Panc1 (cell line): ENCODE measurements at regions not wholly inside any gene's neighbourhood (a gene's known extent, or its start where the extent isn't known, plus 50 kb on each side); places are given as distances from the start of the nearest gene placed in this dataset.

Experiments
- ATAC-seq: fragments of 200-7000 bp; cut with Tn5 transposase; 2 replicates; pipeline ENCODE4 v1.9.1; 2020; ENCODE audit warnings: mild to moderate bottlenecking, moderate library complexity
- BruUV-seq: library from RNA; stranded (reverse); fragments of 400-500 nt; replicated peaks from 2 replicates; lab custom pipeline; 2021; lab: Mats Ljungman, UMichigan
- CTCF ChIA-PET: fragments of 300-600 bp; sonication (Branson Sonifier 250); formaldehyde crosslinking; loops from one replicate; lab custom pipeline; 2022; ENCODE audit warnings: antibody characterized with exemption; lab: Charles Lee
- POLR2A ChIA-PET: fragments of 300-600 bp; sonication (Branson Sonifier 250); formaldehyde crosslinking; loops from one replicate; lab custom pipeline; 2022; ENCODE audit warnings: antibody characterized with exemption; lab: Charles Lee
- DNase-seq: peaks from one replicate; pipeline ENCODE4 v3.0.0-alpha.2; 2010; ENCODE audit warnings: low read depth, low spot score
- H3K27ac ChIP-seq: 2 replicates; pipeline ENCODE4 v1.5.1; 2011; ENCODE audit warnings: mild to moderate bottlenecking, low read length, inconsistent platforms
- H3K27me3 ChIP-seq: fragments of 200-500 bp; sonication (Bioruptor generic); 2 replicates; pipeline ENCODE4 v1.6.0; 2014; ENCODE audit warnings: low read length, inconsistent platforms; ENCODE audit not compliant: control insufficient read depth, insufficient read depth
- H3K36me3 ChIP-seq: fragments of 200-500 bp; sonication (Bioruptor generic); 2 replicates; pipeline ENCODE4 v1.5.1; 2014; ENCODE audit warnings: inconsistent platforms, mild to moderate bottlenecking, low read length, moderate library complexity; ENCODE audit not compliant: control insufficient read depth, insufficient read depth
- H3K4me1 ChIP-seq: 2 replicates; pipeline ENCODE4 v1.5.1; 2011; ENCODE audit warnings: inconsistent platforms, mild to moderate bottlenecking, low read length, moderate library complexity; ENCODE audit not compliant: control insufficient read depth, insufficient read depth
- H3K4me3 ChIP-seq, 2 experiments: 2 replicates each; pipeline ENCODE4 v1.5.1; 2011 to 2012; ENCODE audit warnings: low read depth in 2 of 2, low read length in 2 of 2, mild to moderate bottlenecking in 2 of 2, inconsistent platforms in 1 of 2, moderate library complexity in 1 of 2
- H3K9me3 ChIP-seq: fragments of 200-500 bp; sonication (Bioruptor generic); 2 replicates; pipeline ENCODE4 v1.5.1; 2014; ENCODE audit warnings: low read depth, mild to moderate bottlenecking, inconsistent platforms, low read length, moderate library complexity; ENCODE audit not compliant: control insufficient read depth, insufficient read depth
- CTCF ChIP-seq: fragments of 450-650 bp; IDR thresholded peaks from 2 replicates; pipeline ENCODE4 v1.5.1; 2017; ENCODE audit warnings: mild to moderate bottlenecking
- POLR2AphosphoS5 ChIP-seq: IDR thresholded peaks from 2 replicates; pipeline ENCODE4 v1.6.1; 2012; ENCODE audit warnings: mild to moderate bottlenecking, low read depth, low read length, moderate library complexity
- SIN3A ChIP-seq: IDR thresholded peaks from 2 replicates; pipeline ENCODE4 v1.6.1; 2012; ENCODE audit warnings: low read depth, mild to moderate bottlenecking, low read length, moderate library complexity, borderline replicate concordance; ENCODE audit not compliant: insufficient read depth
- TCF7L2 ChIP-seq: IDR thresholded peaks from 2 replicates; pipeline ENCODE4 v1.6.1; 2011; ENCODE audit warnings: mild to moderate bottlenecking, low read depth, low read length, inconsistent platforms
- in situ Hi-C: cut with HindIII; loops from 2 replicates; pipeline ENCODE4 v1.10.0; 2016; ENCODE audit warnings: low sequenced_read_pairs, low pct_unique_long_range_greater_than_20kb
- intact Hi-C: fragments of 100-400 bp; cut with micrococcal nuclease; formaldehyde crosslinking; loops from one replicate; pipeline ENCODE4 v1.10.0; 2022; ENCODE audit not compliant: unreplicated experiment
- TF ChIP-seq, protein P1 (sequence below), 2 experiments: IDR thresholded peaks; 2 replicates each; pipeline ENCODE4 v1.6.1; 2011 to 2012; ENCODE audit warnings: low read depth in 2 of 2, control low read depth in 1 of 2, low read length in 1 of 2, mild to moderate bottlenecking in 1 of 2, moderate library complexity in 1 of 2; ENCODE audit not compliant: insufficient read depth in 1 of 2

- ChIA-PET CTCF (no interaction called here), POLR2A (no interaction called here)
- ATAC-seq (no peak), DNase-seq (no peak)
- intact Hi-C loops, result no loop called here
- TF ChIP-seq CTCF (no peak), POLR2AphosphoS5 (no peak), SIN3A (no peak), TCF7L2 (no peak)
- TF ChIP-seq, protein P1, sequence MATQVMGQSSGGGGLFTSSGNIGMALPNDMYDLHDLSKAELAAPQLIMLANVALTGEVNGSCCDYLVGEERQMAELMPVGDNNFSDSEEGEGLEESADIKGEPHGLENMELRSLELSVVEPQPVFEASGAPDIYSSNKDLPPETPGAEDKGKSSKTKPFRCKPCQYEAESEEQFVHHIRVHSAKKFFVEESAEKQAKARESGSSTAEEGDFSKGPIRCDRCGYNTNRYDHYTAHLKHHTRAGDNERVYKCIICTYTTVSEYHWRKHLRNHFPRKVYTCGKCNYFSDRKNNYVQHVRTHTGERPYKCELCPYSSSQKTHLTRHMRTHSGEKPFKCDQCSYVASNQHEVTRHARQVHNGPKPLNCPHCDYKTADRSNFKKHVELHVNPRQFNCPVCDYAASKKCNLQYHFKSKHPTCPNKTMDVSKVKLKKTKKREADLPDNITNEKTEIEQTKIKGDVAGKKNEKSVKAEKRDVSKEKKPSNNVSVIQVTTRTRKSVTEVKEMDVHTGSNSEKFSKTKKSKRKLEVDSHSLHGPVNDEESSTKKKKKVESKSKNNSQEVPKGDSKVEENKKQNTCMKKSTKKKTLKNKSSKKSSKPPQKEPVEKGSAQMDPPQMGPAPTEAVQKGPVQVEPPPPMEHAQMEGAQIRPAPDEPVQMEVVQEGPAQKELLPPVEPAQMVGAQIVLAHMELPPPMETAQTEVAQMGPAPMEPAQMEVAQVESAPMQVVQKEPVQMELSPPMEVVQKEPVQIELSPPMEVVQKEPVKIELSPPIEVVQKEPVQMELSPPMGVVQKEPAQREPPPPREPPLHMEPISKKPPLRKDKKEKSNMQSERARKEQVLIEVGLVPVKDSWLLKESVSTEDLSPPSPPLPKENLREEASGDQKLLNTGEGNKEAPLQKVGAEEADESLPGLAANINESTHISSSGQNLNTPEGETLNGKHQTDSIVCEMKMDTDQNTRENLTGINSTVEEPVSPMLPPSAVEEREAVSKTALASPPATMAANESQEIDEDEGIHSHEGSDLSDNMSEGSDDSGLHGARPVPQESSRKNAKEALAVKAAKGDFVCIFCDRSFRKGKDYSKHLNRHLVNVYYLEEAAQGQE (IDR thresholded peaks at IDR 0.05; ENCODE audit: insufficient read depth in 1 of 2, low read depth in 2 of 2, low read length in 1 of 2), result no peak
- H3K9me3 ChIP-seq, result no peaks in the 10 kb centered on the region
- H3K36me3 ChIP-seq, result no peaks in the 10 kb centered on the region
- H3K27ac ChIP-seq, result no peak overlapping the region
- BruUV-seq, result no TSS peak
- no peaks in the 10 kb centered on the region for H3K4me1 ChIP-seq
- no peak overlapping the region for H3K4me3 ChIP-seq
- no peaks in the 10 kb centered on the region for H3K27me3 ChIP-seq
- in situ Hi-C loops, result no loop called here
Measured at GRCh38 chr17:37847811-37848331, 76.3 kb upstream of the TBC1D3K start.

GRCh38 chr17:37847102-37847501 lies 77.1 kb upstream of the TBC1D3K start:
- H3K36me3 ChIP-seq, result no peaks in the 10 kb centered on the region
- no peak overlapping the region for H3K27ac ChIP-seq
- TF ChIP-seq CTCF (no peak), POLR2AphosphoS5 (no peak), TCF7L2 (no peak), SIN3A (no peak)
- TF ChIP-seq, protein P1 (IDR thresholded peaks at IDR 0.05; ENCODE audit: insufficient read depth in 1 of 2, low read depth in 2 of 2, low read length in 1 of 2), result no peak
- ChIA-PET CTCF (no interaction called here), POLR2A (no interaction called here)
- no peaks in the 10 kb centered on the region for H3K27me3 ChIP-seq
- H3K9me3 ChIP-seq, result no peaks in the 10 kb centered on the region
- BruUV-seq, result no TSS peak
- in situ Hi-C loops, result no loop called here
- no peak for ATAC-seq
- DNase-seq, result no peak
- no peaks in the 10 kb centered on the region for H3K4me1 ChIP-seq
- H3K4me3 ChIP-seq, result no peak overlapping the region
- intact Hi-C loops, result no loop called here
